Suprapubic skin (tissue), 4 donors: ENCODE measurements at regions not wholly inside any gene's neighbourhood (a gene's known extent, or its start where the extent isn't known, plus 50 kb on each side); places are given as distances from the start of the nearest gene placed in this dataset.

Experiments
- DNase-seq, 2 donors: peaks; one replicate each; pipeline ENCODE4 v3.0.0-alpha.2; 2019; ENCODE audit warnings: low spot score in 2 of 2
- H3K27ac ChIP-seq: fragments of 200-600 bp; sonication (generic); one replicate; pipeline ENCODE4 v1.5.1; 2019
- H3K27me3 ChIP-seq: fragments of 200-600 bp; sonication (generic); one replicate; pipeline ENCODE4 v1.5.1; 2019
- H3K36me3 ChIP-seq: fragments of 200-600 bp; sonication (generic); one replicate; pipeline ENCODE4 v1.5.1; 2019
- H3K4me1 ChIP-seq: fragments of 200-600 bp; sonication (generic); one replicate; pipeline ENCODE4 v1.5.1; 2019
- H3K4me3 ChIP-seq: fragments of 200-600 bp; sonication (generic); one replicate; pipeline ENCODE4 v1.5.1; 2019; ENCODE audit warnings: mild to moderate bottlenecking
- H3K9me3 ChIP-seq: fragments of 200-600 bp; sonication (generic); one replicate; pipeline ENCODE4 v1.5.1; 2019
- EP300 ChIP-seq: sonication (generic); formaldehyde crosslinking; IDR thresholded peaks from one replicate; pipeline ENCODE4 v1.6.1; 2017; ENCODE audit warnings: antibody characterized with exemption
- POLR2A ChIP-seq, 2 donors: fragments of 450-650 bp; IDR thresholded peaks; one replicate each; pipeline ENCODE4 v1.6.1; 2017; ENCODE audit warnings: antibody characterized with exemption in 2 of 2, mild to moderate bottlenecking in 2 of 2, moderate library complexity in 2 of 2
- POLR2AphosphoS5 ChIP-seq, 3 donors: sonication (generic); formaldehyde crosslinking; IDR thresholded peaks; one replicate each; pipeline ENCODE4 v1.6.1; 2017; ENCODE audit warnings: antibody characterized with exemption in 3 of 3
- WGBS: methylation state at CpG from one replicate; pipeline ENCODE4 v1.1.5; 2018; 5-methylcytosine and 5-hydroxymethylcytosine counted together
- TF ChIP-seq, protein P1 (sequence below), 2 donors: fragments of 200-600 bp in 1 of 2; fragments of 450-650 bp in 1 of 2; sonication (generic) in 1 of 2; IDR thresholded peaks; one replicate each; pipeline ENCODE4 v1.5.1; 2016 to 2019; ENCODE audit warnings: antibody characterized with exemption in 2 of 2, mild to moderate bottlenecking in 1 of 2, moderate library complexity in 1 of 2

DNA sequence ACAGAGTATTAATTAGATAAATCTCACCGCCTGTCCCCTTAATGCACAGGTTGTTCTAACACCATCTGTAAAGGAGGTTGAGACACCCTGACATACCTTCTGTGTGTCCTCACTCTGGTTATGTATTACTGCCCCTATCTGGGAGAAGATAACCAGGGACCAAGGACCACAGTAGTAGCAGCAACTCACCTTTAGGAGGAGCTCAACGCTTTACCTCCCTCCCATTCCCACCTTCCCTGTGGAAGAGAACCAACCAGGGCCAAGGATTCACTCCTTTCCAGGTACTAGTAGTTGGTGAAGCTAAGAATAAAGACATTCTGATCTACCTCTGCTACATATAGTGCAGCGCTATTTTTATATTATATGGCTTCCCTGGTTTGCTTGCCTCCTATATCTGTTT is 232.6 kb downstream of the MEX3B start:
- H3K4me3 ChIP-seq = no peak overlapping the region
- DNase-seq = no peak
- TF ChIP-seq, protein P1, sequence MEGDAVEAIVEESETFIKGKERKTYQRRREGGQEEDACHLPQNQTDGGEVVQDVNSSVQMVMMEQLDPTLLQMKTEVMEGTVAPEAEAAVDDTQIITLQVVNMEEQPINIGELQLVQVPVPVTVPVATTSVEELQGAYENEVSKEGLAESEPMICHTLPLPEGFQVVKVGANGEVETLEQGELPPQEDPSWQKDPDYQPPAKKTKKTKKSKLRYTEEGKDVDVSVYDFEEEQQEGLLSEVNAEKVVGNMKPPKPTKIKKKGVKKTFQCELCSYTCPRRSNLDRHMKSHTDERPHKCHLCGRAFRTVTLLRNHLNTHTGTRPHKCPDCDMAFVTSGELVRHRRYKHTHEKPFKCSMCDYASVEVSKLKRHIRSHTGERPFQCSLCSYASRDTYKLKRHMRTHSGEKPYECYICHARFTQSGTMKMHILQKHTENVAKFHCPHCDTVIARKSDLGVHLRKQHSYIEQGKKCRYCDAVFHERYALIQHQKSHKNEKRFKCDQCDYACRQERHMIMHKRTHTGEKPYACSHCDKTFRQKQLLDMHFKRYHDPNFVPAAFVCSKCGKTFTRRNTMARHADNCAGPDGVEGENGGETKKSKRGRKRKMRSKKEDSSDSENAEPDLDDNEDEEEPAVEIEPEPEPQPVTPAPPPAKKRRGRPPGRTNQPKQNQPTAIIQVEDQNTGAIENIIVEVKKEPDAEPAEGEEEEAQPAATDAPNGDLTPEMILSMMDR (IDR thresholded peaks at IDR 0.05) = no peak
- TF ChIP-seq POLR2A (IDR thresholded peaks at IDR 0.05) (no peak), EP300 (no peak), POLR2AphosphoS5 (IDR thresholded peaks at IDR 0.05) (no peak)
- H3K9me3 ChIP-seq = no peaks in the 10 kb centered on the region
- WGBS = 70% methylated on average over 3 of the region's 3 CpGs
- no peaks in the 10 kb centered on the region for H3K27me3 ChIP-seq
- no peak overlapping the region for H3K27ac ChIP-seq
- H3K36me3 ChIP-seq = no peaks in the 10 kb centered on the region
- H3K4me1 ChIP-seq = no peaks in the 10 kb centered on the region

DNA sequence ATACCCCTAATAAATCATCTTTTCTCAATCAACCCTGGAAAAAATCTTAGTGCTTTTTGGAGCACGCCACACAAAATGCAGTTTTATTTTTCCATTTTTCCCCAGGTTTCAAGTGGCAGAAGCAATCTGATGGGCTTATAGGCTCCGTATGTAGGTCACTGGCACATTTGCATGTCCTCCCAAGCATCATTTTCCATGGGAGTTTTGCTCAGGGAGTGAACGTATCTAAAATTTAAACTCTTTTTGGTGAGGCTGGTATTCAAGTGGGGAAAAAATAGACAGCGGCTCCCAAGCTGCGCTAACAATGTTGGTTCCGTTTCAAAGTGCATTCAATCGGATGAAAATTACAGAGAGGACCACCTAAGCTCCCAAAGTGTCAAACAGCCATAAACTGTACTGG is 233.4 kb downstream of the MEX3B start:
- Histone ChIP-seq H3K4me1 (no peaks in the 10 kb centered on the region), H3K36me3 (no peaks in the 10 kb centered on the region), H3K27ac (no peak overlapping the region), H3K27me3 (no peaks in the 10 kb centered on the region), H3K9me3 (no peaks in the 10 kb centered on the region), H3K4me3 (no peak overlapping the region)
- TF ChIP-seq POLR2A (IDR thresholded peaks at IDR 0.05) = no peak
- TF ChIP-seq POLR2AphosphoS5 (IDR thresholded peaks at IDR 0.05) = no peak
- TF ChIP-seq, protein P1 (IDR thresholded peaks at IDR 0.05) = no peak
- TF ChIP-seq EP300 = no peak
- 62% methylated on average over 7 of the region's 7 CpGs for WGBS
- DNase-seq = no peak

DNA sequence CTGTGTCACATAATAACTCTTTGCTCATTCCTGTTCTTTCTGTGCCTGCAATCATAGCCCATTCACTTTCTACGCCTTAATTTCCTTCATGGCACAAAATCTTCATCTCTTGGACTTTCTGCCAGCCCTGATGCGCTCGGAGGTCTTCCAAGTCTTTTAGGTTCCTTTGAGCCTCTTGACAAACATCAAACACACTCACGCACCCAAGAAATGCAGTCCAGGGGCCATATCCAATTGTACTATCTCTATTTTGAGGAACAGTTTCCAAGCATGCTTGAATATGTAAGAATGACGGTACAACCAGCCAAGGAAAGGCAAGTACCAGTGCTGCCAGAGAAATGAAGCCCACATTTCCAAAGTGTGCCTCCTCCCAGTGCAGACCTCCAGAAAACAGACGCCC is 234.1 kb downstream of the MEX3B start:
- WGBS = 82% methylated on average over 6 of the region's 6 CpGs

DNA sequence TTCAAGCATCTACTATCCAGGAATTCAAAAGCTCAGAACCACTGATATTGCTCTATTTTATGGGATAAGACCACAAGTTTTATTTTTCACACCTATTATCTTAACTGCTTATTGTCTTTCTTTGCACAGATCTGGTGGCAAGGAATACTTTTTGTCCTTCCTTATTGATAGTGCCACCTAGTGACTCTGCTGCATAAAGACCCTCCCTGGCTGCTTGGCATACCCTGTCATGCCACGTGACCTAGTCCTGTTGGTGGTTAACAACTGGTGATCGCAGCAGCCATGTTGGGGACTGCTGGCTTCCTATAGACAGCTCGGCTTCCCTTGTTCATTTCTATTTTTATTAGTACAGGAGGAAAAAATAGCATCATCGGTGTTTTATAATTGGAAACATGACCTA is 236.3 kb downstream of the MEX3B start:
- no peaks in the 10 kb centered on the region for H3K4me1 ChIP-seq
- no peak for DNase-seq
- H3K36me3 ChIP-seq = no peaks in the 10 kb centered on the region
- H3K27me3 ChIP-seq = no peaks in the 10 kb centered on the region
- 46% methylated on average over 4 of the region's 4 CpGs for WGBS
- no peak overlapping the region for H3K4me3 ChIP-seq
- H3K27ac ChIP-seq = no peak overlapping the region
- TF ChIP-seq, protein P1 (IDR thresholded peaks at IDR 0.05) = no peak
- TF ChIP-seq POLR2AphosphoS5 (IDR thresholded peaks at IDR 0.05) (no peak), POLR2A (IDR thresholded peaks at IDR 0.05) (no peak), EP300 (no peak)
- no peaks in the 10 kb centered on the region for H3K9me3 ChIP-seq

More for the DNA sequence above, 234.1 kb downstream of the MEX3B start:
- no peaks in the 10 kb centered on the region for H3K4me1 ChIP-seq
- H3K4me3 ChIP-seq = no peak overlapping the region
- no peaks in the 10 kb centered on the region for H3K36me3 ChIP-seq
- no peaks in the 10 kb centered on the region for H3K27me3 ChIP-seq
- H3K27ac ChIP-seq = no peak overlapping the region
- no peaks in the 10 kb centered on the region for H3K9me3 ChIP-seq
- TF ChIP-seq, protein P1 (IDR thresholded peaks at IDR 0.05) = no peak
- TF ChIP-seq EP300 = no peak
- no peak for TF ChIP-seq POLR2AphosphoS5 (IDR thresholded peaks at IDR 0.05)
- no peak for TF ChIP-seq POLR2A (IDR thresholded peaks at IDR 0.05)
- DNase-seq = no peak

DNA sequence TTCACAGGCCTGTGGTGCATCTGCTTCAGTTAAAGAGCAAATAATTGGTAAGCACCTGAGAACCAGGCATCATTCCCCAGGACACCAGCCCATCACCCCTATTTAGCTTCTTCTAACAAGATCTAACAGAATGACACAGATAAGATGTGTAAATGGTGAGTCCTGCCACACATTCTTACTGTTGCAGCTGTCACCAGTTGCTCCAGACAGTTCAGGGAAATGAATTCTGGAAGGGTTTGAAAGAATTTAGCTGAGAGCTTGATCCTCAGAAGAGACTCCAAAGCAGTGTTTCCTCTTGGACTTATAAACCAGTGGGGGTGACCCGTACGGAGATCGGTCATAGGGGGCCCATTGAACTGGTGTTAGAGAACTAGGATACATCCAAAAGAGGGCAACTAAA is 238.0 kb downstream of the MEX3B start:
- TF ChIP-seq POLR2AphosphoS5 (IDR thresholded peaks at IDR 0.05) (no peak), EP300 (no peak), POLR2A (IDR thresholded peaks at IDR 0.05) (no peak)
- TF ChIP-seq, protein P1 (IDR thresholded peaks at IDR 0.05) = no peak
- H3K9me3 ChIP-seq = no peaks in the 10 kb centered on the region
- no peak overlapping the region for H3K27ac ChIP-seq
- H3K4me1 ChIP-seq = peaks cover 4% of the 10 kb centered on the region
- 62% methylated on average over 3 of the region's 3 CpGs for WGBS
- no peaks in the 10 kb centered on the region for H3K27me3 ChIP-seq
- no peaks in the 10 kb centered on the region for H3K36me3 ChIP-seq
- H3K4me3 ChIP-seq = no peak overlapping the region
- DNase-seq = no peak
